OCI-LY7 (cell line): ENCODE measurements at regions not wholly inside any gene's neighbourhood (a gene's known extent, or its start where the extent isn't known, plus 50 kb on each side); places are given as distances from the start of the nearest gene placed in this dataset.

ENCODE experiments used
- BruUV-seq: library from RNA; stranded (reverse); fragments of 400-500 nt; replicated peaks from 2 replicates; lab custom pipeline; 2021; lab: Mats Ljungman, UMichigan
- CTCF ChIA-PET: fragments of 300-600 bp; sonication (Branson Sonifier 250); formaldehyde crosslinking; loops from one replicate; lab custom pipeline; 2022; ENCODE audit warnings: antibody characterized with exemption; ENCODE audit not compliant: unreplicated experiment; lab: Charles Lee
- POLR2A ChIA-PET: fragments of 300-600 bp; sonication (Branson Sonifier 250); formaldehyde crosslinking; loops from one replicate; lab custom pipeline; 2022; ENCODE audit warnings: antibody characterized with exemption; lab: Charles Lee
- DNase-seq: peaks from one replicate; pipeline ENCODE4 v3.0.0-alpha.2; 2015; ENCODE audit warnings: low spot score
- H2AFZ ChIP-seq: fragments of 200-600 bp; sonication (generic), shearing (Covaris generic); 2 replicates; pipeline ENCODE4 v1.6.1; 2014; ENCODE audit warnings: mild to moderate bottlenecking, antibody characterized with exemption, low read length, moderate library complexity
- H3K27ac ChIP-seq: fragments of 200-600 bp; sonication (generic); 2 replicates; pipeline ENCODE4 v1.5.1; 2014; ENCODE audit warnings: mixed run types, low read depth, mild to moderate bottlenecking, moderate library complexity, low read length, inconsistent platforms; ENCODE audit not compliant: poor library complexity, severe bottlenecking
- H3K36me3 ChIP-seq: fragments of 200-600 bp; sonication (generic); 2 replicates; pipeline ENCODE4 v1.6.1; 2014; ENCODE audit warnings: mild to moderate bottlenecking, antibody characterized with exemption, low read length, moderate library complexity, mixed read lengths; ENCODE audit not compliant: insufficient read depth
- H3K4me1 ChIP-seq: fragments of 200-600 bp; sonication (generic); 2 replicates; pipeline ENCODE4 v1.5.1; 2014; ENCODE audit warnings: mild to moderate bottlenecking, low read length; ENCODE audit not compliant: insufficient read depth, poor library complexity, severe bottlenecking
- H3K4me2 ChIP-seq: fragments of 200-600 bp; sonication (generic); 2 replicates; pipeline ENCODE4 v1.6.1; 2014; ENCODE audit warnings: mild to moderate bottlenecking, low read length
- H3K4me3 ChIP-seq: fragments of 200-600 bp; sonication (generic); 2 replicates; pipeline ENCODE4 v1.5.1; 2014; ENCODE audit warnings: mild to moderate bottlenecking, low read depth, low read length; ENCODE audit not compliant: poor library complexity, severe bottlenecking
- H3K79me2 ChIP-seq: fragments of 200-600 bp; sonication (generic); 2 replicates; pipeline ENCODE4 v1.6.1; 2016; ENCODE audit warnings: low read depth, mild to moderate bottlenecking, low read length, moderate library complexity, mixed read lengths; ENCODE audit not compliant: insufficient read depth
- H3K9me2 ChIP-seq: fragments of 200-600 bp; sonication (generic); 2 replicates; pipeline ENCODE4 v1.6.1; 2016; ENCODE audit warnings: mild to moderate bottlenecking, low read length, mixed read lengths; ENCODE audit not compliant: insufficient read depth
- H3K9me3 ChIP-seq: fragments of 200-600 bp; sonication (generic); 2 replicates; pipeline ENCODE4 v1.6.1; 2014; ENCODE audit warnings: mild to moderate bottlenecking, mixed run types, low read length, mixed read lengths
- H4K20me1 ChIP-seq: fragments of 200-600 bp; sonication (generic); 2 replicates; pipeline ENCODE4 v1.6.1; 2014; ENCODE audit warnings: mild to moderate bottlenecking, antibody characterized with exemption, low read length, moderate library complexity, mixed read lengths; ENCODE audit not compliant: insufficient read depth
- CTCF ChIP-seq: fragments of 200-600 bp; sonication (generic); conservative IDR thresholded peaks from 2 replicates; pipeline ENCODE4 v1.5.1; 2014; ENCODE audit warnings: mild to moderate bottlenecking, antibody characterized with exemption, low read length, moderate library complexity, mixed read lengths
- EZH2phosphoT487 ChIP-seq: fragments of 200-600 bp; sonication (generic); IDR thresholded peaks from 2 replicates; pipeline ENCODE4 v1.6.1; 2018; ENCODE audit warnings: low read depth, borderline replicate concordance, mild to moderate bottlenecking, mixed run types, antibody characterized with exemption, low read length, moderate library complexity, mixed read lengths
- intact Hi-C: fragments of 100-400 bp; cut with micrococcal nuclease; formaldehyde crosslinking; loops from one replicate; pipeline ENCODE4 v1.10.0; 2022; ENCODE audit not compliant: unreplicated experiment

GRCh38 chr13:109370496-109370895, 415.9 kb downstream of the IRS2 start:
- POLR2A ChIA-PET: interaction anchor here (0.5 kb wide), 1 partner anchor 712 kb away, joined by 3 read pairs; no protein-coding TSS in a partner anchor
- TF ChIP-seq EZH2phosphoT487 (no peak), CTCF (no peak)
- Histone ChIP-seq H3K4me2 (no peak overlapping the region), H3K27ac (no peak overlapping the region), H3K4me1 (no peaks in the 10 kb centered on the region), H3K9me2 (no peaks in the 10 kb centered on the region), H3K36me3 (no peaks in the 10 kb centered on the region), H4K20me1 (no peaks in the 10 kb centered on the region), H2AFZ (no peak overlapping the region), H3K4me3 (no peak overlapping the region), H3K9me3 (no peaks in the 10 kb centered on the region), H3K79me2 (no peaks in the 10 kb centered on the region)
- CTCF ChIA-PET: no interaction called here
- no peak for DNase-seq
- intact Hi-C loops: no loop called here
- no TSS peak for BruUV-seq

GRCh38 chr13:109369353-109370052, 416.9 kb downstream of the IRS2 start:
- no peak overlapping the region for H3K27ac ChIP-seq
- ChIA-PET POLR2A (no interaction called here), CTCF (no interaction called here)
- no peaks in the 10 kb centered on the region for H4K20me1 ChIP-seq
- no peak overlapping the region for H3K4me2 ChIP-seq
- no peak overlapping the region for H2AFZ ChIP-seq
- no peaks in the 10 kb centered on the region for H3K4me1 ChIP-seq
- H3K9me3 ChIP-seq: no peaks in the 10 kb centered on the region
- H3K79me2 ChIP-seq: no peaks in the 10 kb centered on the region
- no peak for DNase-seq
- TF ChIP-seq EZH2phosphoT487: no peak
- no TSS peak for BruUV-seq
- intact Hi-C loops: no loop called here
- H3K9me2 ChIP-seq: no peaks in the 10 kb centered on the region
- H3K4me3 ChIP-seq: no peak overlapping the region
- no peaks in the 10 kb centered on the region for H3K36me3 ChIP-seq

GRCh38 chr13:109368230-109368629, 418.2 kb downstream of the IRS2 start:
- Histone ChIP-seq H3K4me1 (no peaks in the 10 kb centered on the region), H3K36me3 (no peaks in the 10 kb centered on the region), H3K79me2 (no peaks in the 10 kb centered on the region), H3K9me2 (no peaks in the 10 kb centered on the region), H3K9me3 (no peaks in the 10 kb centered on the region), H3K4me3 (no peak overlapping the region), H2AFZ (no peak overlapping the region), H3K4me2 (no peak overlapping the region), H3K27ac (no peak overlapping the region), H4K20me1 (no peaks in the 10 kb centered on the region)
- no TSS peak for BruUV-seq
- intact Hi-C loops: no loop called here
- TF ChIP-seq EZH2phosphoT487 (no peak), CTCF (no peak)
- CTCF ChIA-PET: no interaction called here
- DNase-seq: no peak
- POLR2A ChIA-PET: no interaction called here
